ENCODE measurements at regions not wholly inside any gene's neighbourhood (a gene's known extent, or its start where the extent isn't known, plus 50 kb on each side); places are given as distances from the start of the nearest gene placed in this dataset.
"Not testable (repeated sequence)": the region's sequence is repeated elsewhere in the genome, so short reads cannot be mapped to it uniquely, and the experiment has no call there.

DNA sequence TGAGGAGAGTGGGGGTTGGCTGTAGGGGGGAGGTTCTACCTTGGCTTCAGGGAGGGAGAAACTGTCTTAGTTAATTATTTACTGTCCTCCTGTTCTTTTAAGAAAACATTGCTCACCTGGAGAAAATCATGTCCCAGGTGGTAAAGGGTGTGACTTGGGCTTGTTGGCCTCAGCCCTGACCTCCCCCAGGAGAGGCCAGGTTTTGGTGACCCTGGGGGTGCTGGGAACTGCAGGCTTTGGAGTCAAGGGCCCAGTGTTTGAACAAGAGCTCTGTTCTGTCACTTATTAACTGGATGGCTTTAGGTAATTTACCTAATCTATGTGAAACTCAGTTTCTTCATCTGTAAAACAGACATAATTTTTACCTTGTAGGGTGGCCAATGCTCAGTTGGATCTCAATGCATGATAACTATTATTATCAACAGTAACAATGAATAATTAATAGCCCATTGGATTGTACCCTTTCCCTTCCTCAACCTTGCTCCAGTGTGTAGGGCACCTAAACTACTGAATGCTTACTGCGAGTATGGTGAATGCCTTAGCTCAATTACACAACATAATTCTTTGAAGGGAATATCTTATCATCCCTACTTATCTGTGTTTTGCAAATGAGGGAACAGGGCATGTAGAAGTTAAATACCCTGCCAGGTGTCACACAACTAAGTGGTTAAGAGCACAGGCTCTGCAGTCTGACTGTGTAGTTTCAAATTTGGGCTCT is 959.4 kb upstream of the DEFB115 start:
- DNase-seq, result not testable (repeated sequence)

DNA sequence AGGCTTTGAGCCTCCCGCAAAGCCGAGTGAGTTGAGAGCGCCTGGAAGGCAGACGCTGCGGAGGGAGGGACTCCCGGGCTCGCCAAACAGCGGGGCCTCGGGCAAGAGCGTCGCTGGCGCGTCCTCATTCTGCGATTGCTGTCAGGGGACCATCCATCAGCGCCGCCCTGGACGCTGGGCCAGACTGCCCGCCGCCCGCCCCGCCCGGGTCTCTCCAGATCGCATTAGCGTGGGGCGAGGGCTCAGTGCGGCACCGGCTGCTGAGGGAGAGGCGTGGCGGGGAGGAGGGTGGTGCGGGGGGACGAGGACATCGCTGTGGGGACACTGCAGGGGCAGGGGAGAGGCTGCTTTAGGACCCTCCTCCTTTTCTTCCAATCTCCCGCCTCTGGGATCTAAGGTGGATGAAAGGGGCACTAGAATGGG is 957.2 kb upstream of the DEFB115 start:
- not testable (repeated sequence) for DNase-seq

DNA sequence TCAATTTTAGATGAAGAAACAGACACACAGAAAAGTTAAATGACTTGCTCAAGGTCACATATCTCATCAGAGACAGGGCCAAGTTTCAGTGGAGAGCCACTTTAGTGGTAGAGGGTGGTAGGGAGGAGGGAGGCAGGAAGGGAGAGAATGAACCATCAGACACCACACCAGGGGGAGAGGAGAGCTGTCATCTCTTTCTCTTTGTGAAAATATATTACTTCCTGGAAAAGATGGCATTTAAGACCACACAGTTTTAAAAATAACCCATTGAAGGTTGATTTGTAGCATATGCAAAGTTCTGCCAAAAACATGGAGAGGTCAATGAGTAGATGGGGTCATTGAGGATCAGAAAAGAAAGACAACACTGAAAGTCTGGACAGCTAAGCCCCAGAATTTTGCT is 954.7 kb upstream of the DEFB115 start:
- DNase-seq, result not testable (repeated sequence)

GRCh38 chr20:30309938-30310337 is 947.5 kb upstream of the DEFB115 start:
- DNase-seq, result not testable (repeated sequence)

DNA sequence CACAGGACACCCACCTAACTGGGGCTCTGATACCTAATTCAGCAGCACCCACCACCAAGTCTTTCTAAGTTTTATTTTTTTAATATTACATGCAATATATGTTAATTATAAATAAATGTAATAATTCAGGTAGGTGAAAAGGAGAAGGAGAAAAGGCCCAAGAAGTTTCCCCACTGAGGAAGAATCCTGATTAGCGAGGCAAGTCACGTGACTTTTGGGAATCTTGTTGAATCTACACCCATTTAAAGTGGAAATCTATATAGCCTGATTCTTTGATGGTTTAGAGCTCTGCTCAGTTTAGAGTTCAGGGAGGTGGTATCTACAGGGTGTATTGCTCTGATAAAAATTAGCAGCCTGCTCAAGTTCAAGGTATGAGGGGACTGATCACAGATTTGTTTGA is 947.1 kb upstream of the DEFB115 start:
- not testable (repeated sequence) for DNase-seq

DNA sequence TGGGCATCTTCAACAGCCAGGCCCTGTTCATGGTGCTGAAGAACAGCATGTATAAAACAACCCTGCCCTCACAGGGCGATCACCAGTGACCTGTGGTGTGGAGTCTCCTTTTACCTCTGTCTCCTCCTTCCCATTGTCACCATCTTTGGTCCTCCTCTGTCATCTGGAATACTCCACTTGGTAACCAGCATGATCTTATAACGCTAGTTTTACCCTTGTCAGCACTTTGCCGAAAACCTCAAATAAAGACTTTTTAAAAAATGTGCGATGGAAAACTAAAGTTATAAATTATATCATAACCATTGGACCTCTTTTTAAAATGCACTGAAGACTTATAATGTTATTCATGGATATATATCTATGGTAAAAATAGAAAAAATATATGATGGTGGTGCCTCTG is 945.2 kb upstream of the DEFB115 start:
- DNase-seq, result not testable (repeated sequence)

- not testable (repeated sequence) for DNase-seq
Measured at GRCh38 chr20:30313660-30314059, 943.8 kb upstream of the DEFB115 start.

GRCh38 chr20:30316063-30316462 is 941.4 kb upstream of the DEFB115 start:
- not testable (repeated sequence) for DNase-seq

- DNase-seq, result not testable (repeated sequence)
Measured at GRCh38 chr20:30316532-30317299, 940.7 kb upstream of the DEFB115 start.

DNA sequence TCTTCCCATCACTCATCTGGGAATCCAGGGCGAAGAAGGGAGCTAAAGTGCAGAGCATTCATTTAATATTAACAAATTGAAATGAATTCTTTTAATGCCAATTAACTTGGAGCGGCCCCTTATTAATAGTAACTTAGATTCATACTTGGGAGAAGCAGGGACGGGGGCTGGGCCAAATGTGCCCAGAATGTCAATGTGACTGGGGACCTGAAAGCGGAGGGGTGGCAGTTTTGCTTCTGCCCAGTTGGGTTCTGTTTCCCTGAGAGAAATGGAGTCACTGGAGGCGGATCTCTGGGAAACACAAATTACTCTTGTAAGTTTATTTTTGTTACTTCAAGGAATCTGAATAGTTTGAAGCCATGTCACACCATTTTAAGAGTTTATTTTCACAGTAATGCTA is 923.7 kb upstream of the DEFB115 start:
- not testable (repeated sequence) for DNase-seq

GRCh38 chr20:30337556-30337955 is 919.9 kb upstream of the DEFB115 start:
- DNase-seq, result not testable (repeated sequence)

GRCh38 chr20:30348932-30349331 is 908.5 kb upstream of the DEFB115 start:
- DNase-seq, result not testable (repeated sequence)

DNA sequence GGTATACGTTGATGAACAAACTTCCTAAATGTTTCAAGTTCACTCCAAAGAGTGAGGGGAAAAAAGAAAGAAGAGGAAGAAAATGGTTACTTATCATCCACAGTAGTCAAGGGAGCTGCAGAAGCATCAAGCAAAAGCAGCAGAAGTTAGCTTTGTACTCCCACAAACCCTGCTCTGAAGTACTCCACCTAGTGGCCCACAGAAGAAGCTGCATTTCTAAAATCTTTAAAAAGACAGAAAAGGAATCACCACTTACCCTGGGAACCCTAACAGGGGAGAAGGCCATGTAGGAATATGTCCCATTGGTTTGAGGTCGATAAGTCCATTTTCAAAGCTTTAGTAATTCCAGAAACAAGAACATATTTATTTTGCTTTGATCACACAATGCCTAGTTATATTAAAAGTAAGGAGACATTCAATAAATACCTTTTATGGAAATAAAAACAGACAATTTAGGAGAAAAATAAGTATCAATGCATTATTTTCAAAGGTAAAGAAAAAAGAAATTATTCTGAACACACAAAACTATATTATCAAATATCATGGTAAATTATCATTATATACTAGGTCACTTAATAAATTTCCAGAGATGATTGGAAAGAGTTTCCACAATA is 900.5 kb upstream of the DEFB115 start:
- not testable (repeated sequence) for DNase-seq

DNA sequence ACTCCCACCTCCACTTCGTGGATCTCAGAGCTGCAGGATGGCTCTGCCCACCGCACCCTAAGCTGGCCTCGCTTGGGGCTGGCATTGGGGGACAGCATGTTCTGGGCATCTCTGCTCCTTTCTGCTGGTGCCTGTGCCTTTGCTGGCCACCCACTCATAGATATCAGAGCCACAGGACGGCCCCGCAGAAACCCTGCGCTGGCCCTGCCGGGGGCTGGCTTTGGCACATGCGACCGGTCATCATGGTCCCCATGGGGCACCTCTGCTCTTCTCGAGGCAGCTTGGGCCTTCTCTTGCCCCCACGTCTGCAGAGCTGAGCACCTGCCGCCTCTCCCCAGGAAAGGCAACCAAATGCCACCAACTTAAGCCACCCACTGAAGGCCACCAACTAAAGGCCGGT is 895.7 kb upstream of the DEFB115 start:
- DNase-seq, result not testable (repeated sequence)

GRCh38 chr20:30376430-30376766 is 881.1 kb upstream of the DEFB115 start:
- not testable (repeated sequence) for DNase-seq

DNA sequence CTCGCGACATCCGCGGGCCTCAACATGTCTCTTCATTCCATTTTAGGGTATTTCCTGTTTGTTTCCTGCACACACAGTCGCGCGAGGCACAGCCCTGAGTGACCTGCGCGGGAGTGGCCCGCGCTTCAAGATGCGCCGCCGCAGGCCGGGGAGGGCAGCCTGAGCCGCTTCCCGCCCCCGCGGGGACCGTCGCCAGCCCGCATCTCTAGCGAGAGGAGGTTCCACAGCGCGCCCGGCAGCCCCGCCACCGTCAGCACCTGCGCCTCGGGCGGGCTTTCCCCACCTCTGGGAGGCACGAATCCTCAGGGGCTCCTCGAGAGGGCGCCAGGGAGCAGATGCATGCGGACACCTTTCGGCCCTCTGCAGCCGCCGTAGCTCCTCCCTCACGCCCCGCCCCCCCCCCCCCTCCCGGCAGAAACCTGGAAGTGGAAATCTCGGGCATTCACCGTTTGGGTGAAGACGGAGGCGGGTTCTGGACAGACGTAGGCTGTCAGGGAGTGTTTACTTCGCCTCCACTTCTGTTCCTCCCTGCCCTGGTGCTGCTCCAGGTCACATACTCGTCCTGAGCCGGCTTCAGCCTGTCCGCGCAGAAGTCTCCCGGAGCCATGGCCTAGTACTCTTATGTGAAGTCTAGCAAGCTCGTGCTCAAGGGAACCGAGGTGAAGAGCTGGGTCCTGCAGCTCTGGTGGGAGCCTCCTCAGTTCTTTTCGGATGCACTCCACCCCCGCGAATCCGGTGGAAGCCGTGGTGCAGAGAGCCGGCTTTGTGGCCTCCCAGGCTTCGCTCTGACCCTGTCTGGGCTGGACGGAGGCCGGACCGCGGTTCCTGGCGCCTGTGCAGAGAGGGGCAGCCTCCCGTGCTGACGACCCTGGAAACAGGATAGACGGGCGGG is 880.5 kb upstream of the DEFB115 start:
- DNase-seq, result peak; percentile 91

GRCh38 chr20:30378317-30378716 is 879.1 kb upstream of the DEFB115 start:
- DNase-seq, result not testable (repeated sequence)

- not testable (repeated sequence) for DNase-seq
Measured at GRCh38 chr20:30378721-30379120, 878.7 kb upstream of the DEFB115 start.

GRCh38 chr20:30384841-30385240 is 872.6 kb upstream of the DEFB115 start:
- not testable (repeated sequence) for DNase-seq

GRCh38 chr20:30386099-30386498 is 871.4 kb upstream of the DEFB115 start:
- DNase-seq, result not testable (repeated sequence)

DNA sequence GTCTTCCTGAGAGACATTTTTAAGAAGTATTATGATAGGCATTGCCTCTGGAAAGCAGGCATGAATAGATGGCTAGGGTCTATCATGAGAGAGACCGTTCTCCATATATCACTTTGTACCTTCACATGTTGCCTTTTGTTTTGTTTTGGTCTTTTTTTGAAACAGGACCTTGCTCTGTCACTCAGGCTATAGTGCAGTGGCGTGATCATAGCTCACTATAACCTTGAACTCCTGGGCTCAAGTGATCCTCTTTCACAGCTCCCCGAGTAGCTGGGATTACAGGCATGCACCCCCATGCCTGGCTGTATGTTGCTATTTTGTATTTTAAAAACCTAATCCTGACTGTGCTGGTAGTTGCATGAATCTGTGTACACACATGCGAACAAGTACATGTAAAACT is 869.6 kb upstream of the DEFB115 start:
- DNase-seq, result not testable (repeated sequence)

DNA sequence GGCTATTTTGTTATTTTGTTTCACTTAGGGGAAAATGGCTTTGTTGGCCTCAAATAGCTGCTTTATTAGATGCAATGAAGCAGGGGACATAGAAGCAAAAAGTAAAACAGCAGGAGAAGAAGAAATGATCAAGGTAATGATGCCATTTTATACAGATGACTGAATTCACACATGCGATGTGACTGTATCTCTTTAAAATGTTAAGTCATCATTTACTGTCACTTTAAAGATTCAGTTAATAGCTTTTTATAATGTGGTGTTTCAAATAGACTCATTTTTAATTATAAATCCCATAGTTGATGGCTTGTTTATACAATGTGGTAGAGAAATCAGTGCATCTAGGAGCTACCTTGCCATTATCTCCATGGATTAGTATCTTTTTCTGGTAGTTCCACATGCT is 863.9 kb upstream of the DEFB115 start:
- not testable (repeated sequence) for DNase-seq

- DNase-seq, result not testable (repeated sequence)
Measured at GRCh38 chr20:30397111-30397510, 860.4 kb upstream of the DEFB115 start.
